Renal cortex interstitium (tissue), 11 donors: ENCODE measurements at regions not wholly inside any gene's neighbourhood (a gene's known extent, or its start where the extent isn't known, plus 50 kb on each side); places are given as distances from the start of the nearest gene placed in this dataset.
A peak's percentile ranks its signal among the peaks of the same experiment; 100 is the strongest.

Experiments
- DNase-seq, 11 donors: peaks; one replicate each; pipeline ENCODE4 v3.0.0-alpha.2; 2013; ENCODE audit warnings: low read depth in 9 of 11, low spot score in 4 of 11; ENCODE audit errors: extremely low read depth in 1 of 11

DNA sequence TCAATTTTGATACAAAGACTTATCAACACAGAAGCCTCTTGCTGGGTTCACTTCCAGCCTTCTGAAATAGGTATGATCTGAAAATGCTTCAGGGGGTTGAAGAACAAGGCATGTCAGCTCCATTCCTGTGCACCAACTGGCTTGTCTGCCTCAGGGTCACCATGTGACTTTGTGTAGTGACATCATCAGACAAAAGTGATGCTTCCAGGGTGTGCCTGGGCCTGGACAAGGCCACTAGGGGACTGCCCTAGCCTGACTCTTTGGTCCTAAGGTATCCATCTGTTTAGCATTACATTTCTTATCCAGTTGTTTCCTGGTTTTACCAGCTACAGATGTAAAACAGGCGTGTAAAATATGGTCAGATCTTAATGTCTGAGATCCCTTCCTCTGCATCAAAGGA, 155.6 kb downstream of the CAND1 start:
- no peak for DNase-seq

DNA sequence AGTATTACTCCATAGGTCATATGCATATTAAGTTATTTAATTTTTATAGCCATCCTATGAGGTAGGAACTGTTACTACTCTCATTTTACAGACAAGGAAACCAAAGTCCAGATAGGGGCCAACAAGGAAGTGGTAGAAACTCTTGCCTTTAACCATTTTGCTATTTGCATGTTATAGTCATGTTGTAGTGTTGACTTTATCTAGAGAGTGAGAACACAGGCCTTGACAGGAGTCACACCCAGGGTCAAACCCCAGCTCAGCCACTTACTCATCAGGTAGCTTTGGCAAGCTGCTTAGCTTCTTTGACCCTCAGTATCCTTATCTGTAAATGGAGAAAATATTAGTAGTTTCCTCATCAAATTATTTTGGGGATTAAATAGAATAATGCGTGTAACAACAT, 156.2 kb downstream of the CAND1 start:
- no peak for DNase-seq

GRCh38 chr12:67426067-67426466, 156.9 kb downstream of the CAND1 start:
- peak in 7 of 11 donors; percentile 38 to 78 (median 58) for DNase-seq

- no peak for DNase-seq
These were observed 158.2 kb downstream of the CAND1 start for GRCh38 chr12:67427336-67427735.

DNA sequence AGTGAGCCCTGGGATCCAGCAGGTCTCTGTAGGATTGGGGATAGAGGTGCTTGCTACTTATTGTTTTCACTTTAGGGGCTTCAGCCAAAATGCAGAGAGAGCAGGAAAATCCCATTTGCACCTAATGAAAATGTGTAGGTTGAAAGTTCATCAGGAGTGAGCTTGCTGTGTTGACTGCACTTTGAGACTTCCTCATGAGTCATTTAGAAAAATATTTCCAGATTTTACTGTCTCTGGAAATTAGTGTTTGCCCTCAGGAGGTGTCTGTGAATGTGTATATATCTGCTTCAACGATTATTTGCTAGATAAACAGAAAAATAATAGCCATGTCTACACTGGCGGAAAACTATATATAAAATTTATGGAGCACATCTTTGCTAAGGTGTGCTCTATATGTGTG, 159.3 kb downstream of the CAND1 start:
- DNase-seq: no peak

DNA sequence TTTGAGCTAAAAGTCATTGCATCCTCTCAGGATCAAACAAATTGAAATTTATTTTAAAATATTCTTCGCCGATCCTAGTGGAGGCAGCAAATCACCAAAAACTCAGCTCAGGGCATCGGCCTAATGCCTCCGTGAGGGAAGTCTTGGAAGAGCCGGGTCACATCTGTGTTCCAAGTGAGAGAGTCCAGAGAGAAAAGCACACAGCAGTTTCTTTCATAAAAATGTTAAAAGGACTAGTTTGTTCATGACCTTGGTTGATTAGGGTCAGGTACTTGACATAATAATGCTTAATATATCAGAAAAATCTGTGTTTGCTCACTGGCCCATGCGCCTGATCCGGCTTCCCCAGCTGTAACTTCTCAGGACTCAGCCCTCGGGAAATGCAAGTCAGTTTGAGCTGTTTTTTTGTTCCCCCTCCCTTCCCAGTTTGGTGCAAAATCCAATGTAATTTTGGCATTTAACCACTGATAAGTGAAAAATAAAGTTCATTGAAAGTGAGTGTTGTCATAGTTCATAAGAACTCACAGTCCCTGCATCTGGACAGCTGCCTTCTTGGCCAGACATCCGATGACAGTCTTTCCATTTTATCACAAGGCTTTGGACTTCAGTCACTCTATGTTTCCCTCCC, 161.7 kb downstream of the CAND1 start:
- peak; percentile 66 to 90 (median 77) for DNase-seq

- DNase-seq: no peak
These were observed 162.4 kb downstream of the CAND1 start for GRCh38 chr12:67431411-67432020.

DNA sequence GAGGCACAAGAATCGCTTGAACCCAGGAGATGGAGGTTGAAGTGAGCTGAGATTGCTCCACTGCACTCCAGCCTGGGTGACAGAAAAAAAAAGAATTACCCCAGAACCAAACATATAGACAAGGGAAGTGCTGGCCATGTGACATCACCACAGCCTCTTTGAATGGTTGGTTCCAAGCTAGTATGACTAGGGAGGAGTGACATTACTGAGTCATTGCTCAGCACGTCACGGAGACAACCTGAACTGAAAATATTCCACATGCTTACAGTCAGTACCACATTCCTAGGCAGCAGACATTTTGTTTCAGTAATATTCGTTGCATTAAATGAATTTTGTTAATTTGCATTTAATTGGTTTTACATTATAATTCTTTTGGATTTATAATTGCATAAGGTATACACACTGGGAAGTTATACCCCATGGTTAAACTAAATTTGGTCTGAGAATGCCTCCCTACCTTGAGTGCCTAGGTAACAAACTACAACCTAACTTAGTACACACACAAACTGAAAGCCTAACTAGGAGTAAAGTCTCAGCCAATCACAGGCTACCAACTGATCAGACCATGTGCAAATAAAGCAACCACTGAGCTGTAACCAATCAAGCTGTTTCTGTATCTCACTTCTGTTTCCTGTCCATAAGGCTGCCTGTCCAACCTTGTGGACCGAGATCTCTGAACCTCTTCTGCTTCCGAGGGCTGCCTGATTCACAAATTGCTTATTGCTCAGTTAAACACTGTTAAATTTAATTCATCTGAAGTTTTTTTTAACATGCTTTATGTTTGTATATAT, 164.4 kb downstream of the CAND1 start:
- no peak for DNase-seq

- no peak for DNase-seq
These were observed 165.7 kb downstream of the CAND1 start for GRCh38 chr12:67434671-67435370.

- no peak for DNase-seq
These were observed 167.1 kb downstream of the CAND1 start for GRCh38 chr12:67436230-67436629.

GRCh38 chr12:67437011-67437410, 167.9 kb downstream of the CAND1 start:
- no peak for DNase-seq

GRCh38 chr12:67439611-67440010, 170.5 kb downstream of the CAND1 start:
- DNase-seq: no peak

GRCh38 chr12:67441736-67442346, 172.7 kb downstream of the CAND1 start:
- DNase-seq: peak in 10 of 11 donors; percentile 53 to 84 (median 74)

DNA sequence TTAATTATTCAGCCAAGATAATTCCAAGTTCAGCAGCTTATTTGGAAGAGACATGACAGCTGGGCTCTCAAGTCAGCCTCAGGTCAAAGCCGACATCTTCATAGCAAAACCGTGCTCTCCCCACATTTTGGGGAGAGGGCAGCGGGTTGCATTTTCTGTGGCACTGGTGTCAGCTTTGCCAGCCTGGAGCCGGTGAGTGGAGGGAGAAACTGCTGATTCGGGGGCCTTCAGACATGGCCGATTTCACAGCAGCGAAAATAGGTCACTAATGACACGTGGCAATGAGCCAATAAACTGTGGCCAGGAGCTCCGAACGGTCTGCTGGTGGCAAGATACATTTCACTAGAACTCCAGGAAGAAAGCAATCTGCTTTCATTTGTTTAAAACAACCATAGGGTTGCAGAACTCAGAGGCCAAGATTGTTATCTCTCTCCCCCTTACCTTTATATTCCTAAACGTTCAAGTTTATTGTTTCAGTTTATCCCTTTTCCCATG, 173.2 kb downstream of the CAND1 start:
- DNase-seq: peak in 5 of 11 donors; percentile 38 to 49 (median 42)

GRCh38 chr12:67442896-67443295, 173.7 kb downstream of the CAND1 start:
- DNase-seq: no peak

GRCh38 chr12:67444542-67444941, 175.4 kb downstream of the CAND1 start:
- no peak for DNase-seq

GRCh38 chr12:67446716-67447115, 177.6 kb downstream of the CAND1 start:
- no peak for DNase-seq

- no peak for DNase-seq
These were observed 178.0 kb downstream of the CAND1 start for GRCh38 chr12:67447180-67447579.

GRCh38 chr12:67449591-67450052, 180.5 kb downstream of the CAND1 start:
- DNase-seq: no peak
